GM10266 (cell line): ENCODE measurements at regions not wholly inside any gene's neighbourhood (a gene's known extent, or its start where the extent isn't known, plus 50 kb on each side); places are given as distances from the start of the nearest gene placed in this dataset.

ENCODE experiments used
- DNase-seq: peaks from one replicate; pipeline ENCODE4 v3.0.0; 2012; ENCODE audit errors: extremely low spot score
- CTCF ChIP-seq: IDR thresholded peaks from 2 replicates; pipeline ENCODE4 v1.5.1; 2012; ENCODE audit warnings: mild to moderate bottlenecking, low read depth; ENCODE audit not compliant: control insufficient read depth, insufficient read depth; ENCODE audit errors: missing control alignments

- DNase-seq: no peak
- no peak for TF ChIP-seq CTCF
Measured at GRCh38 chr18:65990944-65991708, 240.3 kb downstream of the CDH7 start.

GRCh38 chr18:65990174-65990690 lies 239.4 kb downstream of the CDH7 start:
- DNase-seq: no peak
- TF ChIP-seq CTCF: no peak

- DNase-seq: no peak
- TF ChIP-seq CTCF: no peak
Measured at GRCh38 chr18:65988972-65989371, 238.2 kb downstream of the CDH7 start.

- no peak for DNase-seq
- no peak for TF ChIP-seq CTCF
Measured at GRCh38 chr18:65988386-65988785, 237.6 kb downstream of the CDH7 start.

- no peak for DNase-seq
- no peak for TF ChIP-seq CTCF
Measured at GRCh38 chr18:65983750-65984149, 232.9 kb downstream of the CDH7 start.

GRCh38 chr18:65975536-65975935 lies 224.7 kb downstream of the CDH7 start:
- TF ChIP-seq CTCF: no peak
- no peak for DNase-seq

- DNase-seq: no peak
- TF ChIP-seq CTCF: no peak
Measured at GRCh38 chr18:65974758-65975157, 223.9 kb downstream of the CDH7 start.
